ENCODE measurements at regions not wholly inside any gene's neighbourhood (a gene's known extent, or its start where the extent isn't known, plus 50 kb on each side); places are given as distances from the start of the nearest gene placed in this dataset.

DNA sequence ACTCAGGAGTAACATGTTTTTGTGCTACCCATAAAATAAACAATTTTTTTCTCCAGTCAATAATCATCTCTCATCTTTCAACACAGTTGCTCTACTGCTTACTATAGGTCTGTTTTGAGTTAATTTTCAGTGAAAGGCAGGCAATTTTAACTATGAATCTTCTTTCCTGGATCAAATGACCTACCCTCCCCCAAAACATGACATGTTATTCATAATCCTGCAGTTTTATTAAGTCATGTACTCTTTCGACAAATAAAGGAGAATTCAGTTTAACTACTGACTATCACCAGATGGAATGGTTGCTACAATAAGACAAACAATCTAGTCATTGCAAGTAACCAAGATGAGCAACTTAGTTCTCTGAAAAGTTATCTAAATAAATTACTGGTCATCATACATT is 106.0 kb upstream of the FAR2 start:
- Histone ChIP-seq H3K4me1 (ENCODE audit: control insufficient read depth, insufficient read depth, low read length) (0 out of 2 replicates have a peak, but pooled peaks cover 2% of the 10 kb centered on the region), H3K9me3 (ENCODE audit: control insufficient read depth, insufficient read depth, low read depth, low read length) (no peaks in the 10 kb centered on the region), H3K4me3 (ENCODE audit: low read depth, low read length) (no peak overlapping the region), H3K27ac (ENCODE audit: extremely low read depth, low read depth, low read length) (no peak overlapping the region), H3K36me3 (ENCODE audit: control insufficient read depth in 2 of 2, insufficient read depth in 1 of 2, low read length in 2 of 2) (no peaks in the 10 kb centered on the region)
- TF ChIP-seq TRIM28 (IDR thresholded peaks at IDR 0.05; ENCODE audit: borderline replicate concordance, low read length) (no peak), ZFP41 (tag by site-specific recombination; IDR thresholded peaks at IDR 0.05; ENCODE audit: borderline replicate concordance) (no peak)
- TF ChIP-seq, protein P1, sequence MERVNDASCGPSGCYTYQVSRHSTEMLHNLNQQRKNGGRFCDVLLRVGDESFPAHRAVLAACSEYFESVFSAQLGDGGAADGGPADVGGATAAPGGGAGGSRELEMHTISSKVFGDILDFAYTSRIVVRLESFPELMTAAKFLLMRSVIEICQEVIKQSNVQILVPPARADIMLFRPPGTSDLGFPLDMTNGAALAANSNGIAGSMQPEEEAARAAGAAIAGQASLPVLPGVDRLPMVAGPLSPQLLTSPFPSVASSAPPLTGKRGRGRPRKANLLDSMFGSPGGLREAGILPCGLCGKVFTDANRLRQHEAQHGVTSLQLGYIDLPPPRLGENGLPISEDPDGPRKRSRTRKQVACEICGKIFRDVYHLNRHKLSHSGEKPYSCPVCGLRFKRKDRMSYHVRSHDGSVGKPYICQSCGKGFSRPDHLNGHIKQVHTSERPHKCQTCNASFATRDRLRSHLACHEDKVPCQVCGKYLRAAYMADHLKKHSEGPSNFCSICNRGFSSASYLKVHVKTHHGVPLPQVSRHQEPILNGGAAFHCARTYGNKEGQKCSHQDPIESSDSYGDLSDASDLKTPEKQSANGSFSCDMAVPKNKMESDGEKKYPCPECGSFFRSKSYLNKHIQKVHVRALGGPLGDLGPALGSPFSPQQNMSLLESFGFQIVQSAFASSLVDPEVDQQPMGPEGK (tag by site-specific recombination; IDR thresholded peaks at IDR 0.05), result no peak
- POLR2A ChIA-PET, result no interaction called here
- CTCF ChIA-PET, result no interaction called here

DNA sequence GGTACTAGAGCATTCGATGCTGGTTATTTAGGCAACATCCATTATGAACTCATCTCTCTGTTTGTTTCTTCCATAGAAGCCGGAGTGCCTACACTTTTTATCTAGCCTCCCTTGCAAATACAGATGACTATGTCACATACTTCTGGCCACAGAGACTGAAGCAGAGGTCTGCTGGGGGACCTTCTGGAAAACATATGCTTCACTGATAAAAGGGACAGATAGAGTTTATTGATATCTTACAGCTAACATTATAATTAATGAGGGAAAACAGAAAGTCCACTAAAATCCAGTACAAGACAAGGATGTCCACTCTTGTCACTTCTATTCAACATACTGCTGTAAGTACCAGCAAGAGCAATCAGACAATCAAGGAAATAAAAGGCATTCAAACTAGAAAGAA is 104.3 kb upstream of the FAR2 start:
- Histone ChIP-seq H3K27ac (ENCODE audit: extremely low read depth, low read depth, low read length) (no peak overlapping the region), H3K4me3 (ENCODE audit: low read depth, low read length) (no peak overlapping the region), H3K36me3 (ENCODE audit: control insufficient read depth in 2 of 2, insufficient read depth in 1 of 2, low read length in 2 of 2) (no peaks in the 10 kb centered on the region), H3K4me1 (ENCODE audit: control insufficient read depth, insufficient read depth, low read length) (0 out of 2 replicates have a peak, but pooled peaks cover 2% of the 10 kb centered on the region), H3K9me3 (ENCODE audit: control insufficient read depth, insufficient read depth, low read depth, low read length) (no peaks in the 10 kb centered on the region)
- ChIA-PET POLR2A (no interaction called here), CTCF (no interaction called here)
- TF ChIP-seq PRDM1 (tag by site-specific recombination; IDR thresholded peaks at IDR 0.05), result no peak
- no peak for TF ChIP-seq ZNF404 (tag by site-specific recombination; IDR thresholded peaks at IDR 0.05)
- no peak for TF ChIP-seq ZNF24 (tag by site-specific recombination; IDR thresholded peaks at IDR 0.05)
- TF ChIP-seq, protein P2, sequence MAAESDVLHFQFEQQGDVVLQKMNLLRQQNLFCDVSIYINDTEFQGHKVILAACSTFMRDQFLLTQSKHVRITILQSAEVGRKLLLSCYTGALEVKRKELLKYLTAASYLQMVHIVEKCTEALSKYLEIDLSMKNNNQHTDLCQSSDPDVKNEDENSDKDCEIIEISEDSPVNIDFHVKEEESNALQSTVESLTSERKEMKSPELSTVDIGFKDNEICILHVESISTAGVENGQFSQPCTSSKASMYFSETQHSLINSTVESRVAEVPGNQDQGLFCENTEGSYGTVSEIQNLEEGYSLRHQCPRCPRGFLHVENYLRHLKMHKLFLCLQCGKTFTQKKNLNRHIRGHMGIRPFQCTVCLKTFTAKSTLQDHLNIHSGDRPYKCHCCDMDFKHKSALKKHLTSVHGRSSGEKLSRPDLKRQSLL (tag by site-specific recombination; IDR thresholded peaks at IDR 0.05), result no peak

DNA sequence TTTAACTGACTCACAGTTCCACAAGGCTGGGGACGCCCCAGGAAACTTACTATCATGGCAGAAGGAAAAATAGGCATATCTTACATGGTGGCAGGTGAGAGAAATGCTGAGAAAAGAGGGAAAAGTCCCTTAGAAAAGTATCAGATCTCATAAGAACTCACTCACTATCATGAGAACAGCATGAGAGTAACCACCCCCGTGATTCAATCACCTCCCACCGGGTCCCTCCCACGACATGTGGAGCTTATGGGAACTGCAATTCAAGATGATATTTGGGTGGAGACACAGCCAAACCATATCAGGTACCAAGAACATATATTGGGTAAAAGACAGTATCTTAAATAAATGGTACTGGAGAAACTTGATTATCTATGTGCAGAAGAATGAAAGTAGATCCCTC is 100.3 kb upstream of the FAR2 start:
- Histone ChIP-seq H3K27ac (ENCODE audit: extremely low read depth, low read depth, low read length) (no peak overlapping the region), H3K9me3 (ENCODE audit: control insufficient read depth, insufficient read depth, low read depth, low read length) (no peaks in the 10 kb centered on the region), H3K4me3 (ENCODE audit: low read depth, low read length) (no peak overlapping the region), H3K4me1 (ENCODE audit: control insufficient read depth, insufficient read depth, low read length) (no peaks in the 10 kb centered on the region), H3K36me3 (ENCODE audit: control insufficient read depth in 2 of 2, insufficient read depth in 1 of 2, low read length in 2 of 2) (no peaks in the 10 kb centered on the region)
- TF ChIP-seq EGR2 (tag by site-specific recombination; IDR thresholded peaks at IDR 0.05; ENCODE audit: low read depth) (peak; percentile 65), ZFHX2 (tag by site-specific recombination; conservative IDR thresholded peaks at IDR 0.05) (peak; percentile 60), ZNF433 (tag by site-specific recombination; IDR thresholded peaks at IDR 0.05; ENCODE audit: low read depth) (no peak), ZNF624 (tag by site-specific recombination; IDR thresholded peaks at IDR 0.05) (no peak)
- ChIA-PET POLR2A (no interaction called here), CTCF (no interaction called here)

DNA sequence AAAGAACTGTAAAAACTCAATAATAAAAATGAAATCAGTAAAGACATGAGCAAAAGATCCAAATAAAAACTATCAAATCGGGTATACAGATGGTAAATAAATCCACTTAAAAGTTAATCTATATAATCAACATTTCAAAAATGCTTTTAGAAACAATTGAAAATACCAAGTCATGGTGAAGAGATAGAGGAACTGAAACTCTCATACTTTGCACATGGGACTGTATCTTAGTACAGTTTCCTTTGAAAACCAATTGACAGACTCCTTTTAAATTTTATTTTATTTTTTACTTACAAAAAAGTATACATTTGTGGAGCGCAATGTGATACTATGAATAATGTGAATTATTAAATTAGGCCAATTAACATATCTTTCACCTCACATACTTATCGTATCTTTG is 98.6 kb upstream of the FAR2 start:
- no peaks in the 10 kb centered on the region for H3K9me3 ChIP-seq (ENCODE audit: control insufficient read depth, insufficient read depth, low read depth, low read length)
- ChIA-PET POLR2A (no interaction called here), CTCF (no interaction called here)
- H3K4me3 ChIP-seq (ENCODE audit: low read depth, low read length), result no peak overlapping the region
- H3K4me1 ChIP-seq (ENCODE audit: control insufficient read depth, insufficient read depth, low read length), result no peaks in the 10 kb centered on the region
- H3K27ac ChIP-seq (ENCODE audit: extremely low read depth, low read depth, low read length), result no peak overlapping the region
- H3K36me3 ChIP-seq (ENCODE audit: control insufficient read depth in 2 of 2, insufficient read depth in 1 of 2, low read length in 2 of 2), result no peaks in the 10 kb centered on the region
- TF ChIP-seq ZNF2 (tag by site-specific recombination; IDR thresholded peaks at IDR 0.05), result no peak
- no peak for TF ChIP-seq ZNF777 (tag by site-specific recombination; IDR thresholded peaks at IDR 0.05; ENCODE audit: borderline replicate concordance)
- TF ChIP-seq ZNF175 (tag by site-specific recombination; IDR thresholded peaks at IDR 0.05), result no peak
- TF ChIP-seq ZNF404 (tag by site-specific recombination; IDR thresholded peaks at IDR 0.05), result no peak
- TF ChIP-seq, protein P3, sequence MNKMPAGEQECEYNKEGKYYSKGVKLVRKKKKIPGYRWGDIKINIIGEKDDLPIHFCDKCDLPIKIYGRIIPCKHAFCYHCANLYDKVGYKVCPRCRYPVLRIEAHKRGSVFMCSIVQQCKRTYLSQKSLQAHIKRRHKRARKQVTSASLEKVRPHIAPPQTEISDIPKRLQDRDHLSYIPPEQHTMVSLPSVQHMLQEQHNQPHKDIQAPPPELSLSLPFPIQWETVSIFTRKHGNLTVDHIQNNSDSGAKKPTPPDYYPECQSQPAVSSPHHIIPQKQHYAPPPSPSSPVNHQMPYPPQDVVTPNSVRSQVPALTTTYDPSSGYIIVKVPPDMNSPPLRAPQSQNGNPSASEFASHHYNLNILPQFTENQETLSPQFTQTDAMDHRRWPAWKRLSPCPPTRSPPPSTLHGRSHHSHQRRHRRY (tag by site-specific recombination; IDR thresholded peaks at IDR 0.05), result no peak
- no peak for TF ChIP-seq ZFP3 (tag by site-specific recombination; IDR thresholded peaks at IDR 0.05; ENCODE audit: low read depth)
- TF ChIP-seq ZNF670 (tag by site-specific recombination; IDR thresholded peaks at IDR 0.05; ENCODE audit: low read depth), result no peak
- no peak for TF ChIP-seq ZNF843 (tag by site-specific recombination; IDR thresholded peaks at IDR 0.05)
- TF ChIP-seq GLIS1 (tag by site-specific recombination; IDR thresholded peaks at IDR 0.05), result no peak
- no peak for TF ChIP-seq ZNF140 (tag by site-specific recombination; IDR thresholded peaks at IDR 0.05)
- TF ChIP-seq ZNF677 (tag by site-specific recombination; IDR thresholded peaks at IDR 0.05), result no peak
- no peak for TF ChIP-seq SALL2 (tag by site-specific recombination; IDR thresholded peaks at IDR 0.05; ENCODE audit: borderline replicate concordance)
- TF ChIP-seq ZNF223 (tag by site-specific recombination; IDR thresholded peaks at IDR 0.05), result no peak
- no peak for TF ChIP-seq MZF1 (tag by site-specific recombination; IDR thresholded peaks at IDR 0.05; ENCODE audit: borderline replicate concordance)
- TF ChIP-seq ZNF544 (tag by site-specific recombination; IDR thresholded peaks at IDR 0.05), result no peak

Measured in HEK293 (cell line).